ENCODE measurements at regions not wholly inside any gene's neighbourhood (a gene's known extent, or its start where the extent isn't known, plus 50 kb on each side); places are given as distances from the start of the nearest gene placed in this dataset.

DNA sequence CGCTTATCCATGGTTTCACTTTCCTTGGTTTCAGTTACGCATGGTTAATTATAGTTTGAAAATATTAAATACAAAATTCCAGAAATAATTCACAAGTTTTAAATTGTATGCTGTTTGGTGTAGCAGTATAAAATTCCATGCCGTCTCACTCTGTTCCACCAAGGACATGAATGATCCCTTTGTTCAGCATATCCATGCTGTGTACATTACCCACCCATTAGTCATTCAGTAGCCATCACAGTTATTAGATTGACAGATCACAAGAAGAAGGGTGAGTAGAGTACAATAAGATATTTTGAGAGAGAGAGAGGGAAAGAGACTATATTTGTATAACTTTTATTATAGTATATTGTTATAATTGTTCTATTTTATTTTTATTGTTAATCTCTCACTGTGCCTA, 535.5 kb downstream of the SQOR start:
- no peaks in the 10 kb centered on the region for H3K36me3 ChIP-seq (ENCODE audit: control insufficient read depth in 1 of 2, insufficient read depth in 2 of 2, low read length in 1 of 2)
- H3K4me1 ChIP-seq (ENCODE audit: control insufficient read depth in 1 of 2, insufficient read depth in 2 of 2, low read length in 2 of 2): no peaks in the 10 kb centered on the region
- ATAC-seq (ENCODE audit: low FRiP score): no peak
- 89 to 95% methylated on average over 3 of the region's 3 CpGs for WGBS, 2 donors
- H3K27me3 ChIP-seq (ENCODE audit: control insufficient read depth in 1 of 2, insufficient read depth in 2 of 2, low read length in 1 of 2): no peaks in the 10 kb centered on the region
- no peaks in the 10 kb centered on the region for H3K9me3 ChIP-seq (ENCODE audit: control insufficient read depth, low read length)
- H3K27ac ChIP-seq (ENCODE audit: low read depth in 1 of 2, low read length in 2 of 2): no peak overlapping the region
- no peak for DNase-seq
- H3K4me3 ChIP-seq (ENCODE audit: low read length in 2 of 2): no peak overlapping the region
- intact Hi-C loops (cut with DNase I): no loop called here

DNA sequence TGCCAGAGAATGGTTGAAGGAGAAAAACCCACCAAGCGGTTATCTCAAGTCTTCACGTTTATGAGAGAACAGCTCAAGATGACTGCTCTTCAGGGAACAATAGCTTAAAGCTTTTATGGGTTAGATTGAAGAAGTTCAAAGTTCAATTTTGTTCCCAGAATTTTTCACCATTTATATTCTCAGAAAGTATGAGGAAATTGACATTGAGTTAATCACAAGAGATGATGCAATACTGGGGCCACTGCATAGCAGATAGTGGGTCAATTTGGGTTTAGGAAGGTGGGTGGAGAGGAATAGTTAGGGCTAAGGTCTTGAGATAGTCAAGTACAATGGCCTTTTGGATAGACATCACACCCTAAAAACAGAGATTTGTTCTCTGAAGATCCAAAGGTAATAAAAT, 539.3 kb downstream of the SQOR start:
- no peaks in the 10 kb centered on the region for H3K4me1 ChIP-seq (ENCODE audit: control insufficient read depth in 1 of 2, insufficient read depth in 2 of 2, low read length in 2 of 2)
- H3K9me3 ChIP-seq (ENCODE audit: control insufficient read depth, low read length): no peaks in the 10 kb centered on the region
- DNase-seq: no peak
- no peak overlapping the region for H3K4me3 ChIP-seq (ENCODE audit: low read length in 2 of 2)
- no peak overlapping the region for H3K27ac ChIP-seq (ENCODE audit: low read depth in 1 of 2, low read length in 2 of 2)
- 84 to 87% methylated on average over 2 of the region's 2 CpGs for WGBS, 2 donors
- intact Hi-C loops (cut with DNase I): no loop called here
- no peaks in the 10 kb centered on the region for H3K36me3 ChIP-seq (ENCODE audit: control insufficient read depth in 1 of 2, insufficient read depth in 2 of 2, low read length in 1 of 2)
- H3K27me3 ChIP-seq (ENCODE audit: control insufficient read depth in 1 of 2, insufficient read depth in 2 of 2, low read length in 1 of 2): no peaks in the 10 kb centered on the region
- no peak for ATAC-seq (ENCODE audit: low FRiP score)

DNA sequence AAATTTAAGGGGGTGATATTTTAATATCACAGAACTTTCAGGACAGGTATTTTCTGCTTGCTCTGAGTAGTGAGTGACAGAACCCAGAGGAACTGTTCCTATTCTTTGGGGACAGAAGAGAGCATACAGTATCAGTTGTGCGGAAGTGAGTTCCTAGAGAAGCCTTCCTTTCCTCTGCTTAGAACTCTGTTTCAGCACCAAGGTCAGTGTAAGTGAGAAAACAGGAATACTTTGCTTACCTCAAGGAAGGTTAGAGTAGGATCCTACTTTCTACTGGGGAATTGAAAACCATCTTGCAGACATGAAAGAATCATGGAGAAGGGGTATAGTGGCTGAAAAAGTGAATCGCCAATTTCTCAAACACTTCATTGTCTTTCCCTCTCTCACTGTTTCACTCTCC, 542.4 kb downstream of the SQOR start:
- no peaks in the 10 kb centered on the region for H3K27me3 ChIP-seq (ENCODE audit: control insufficient read depth in 1 of 2, insufficient read depth in 2 of 2, low read length in 1 of 2)
- WGBS, 2 donors: 75 to 77% methylated on average over 2 of the region's 2 CpGs

DNA sequence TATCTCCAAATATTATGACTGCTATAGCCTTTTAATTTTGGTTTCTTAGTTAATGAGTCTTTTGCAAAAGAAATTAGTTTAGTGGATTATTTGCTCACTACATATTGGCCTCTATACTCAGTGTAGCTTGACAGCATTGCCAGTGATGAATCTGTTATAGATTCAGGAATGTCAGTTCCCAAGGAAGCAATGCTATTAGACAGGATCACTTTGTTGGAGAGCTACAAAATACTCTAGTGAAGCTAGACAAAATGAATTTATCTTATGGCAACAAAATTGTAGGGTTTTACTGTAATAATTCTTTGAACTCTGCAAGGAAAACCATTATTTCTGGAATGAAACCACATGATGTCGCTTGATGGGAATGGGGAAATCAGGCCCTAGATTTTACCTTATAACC, 543.3 kb downstream of the SQOR start:
- no peak for DNase-seq
- no peak for ATAC-seq (ENCODE audit: low FRiP score)
- H3K9me3 ChIP-seq (ENCODE audit: control insufficient read depth, low read length): peaks cover under 1% of the 10 kb centered on the region
- H3K4me3 ChIP-seq (ENCODE audit: low read length in 2 of 2): no peak overlapping the region
- WGBS, 2 donors: 75 to 89% methylated on average over 1 of the region's 1 CpG
- H3K27me3 ChIP-seq (ENCODE audit: control insufficient read depth in 1 of 2, insufficient read depth in 2 of 2, low read length in 1 of 2): no peaks in the 10 kb centered on the region
- H3K36me3 ChIP-seq (ENCODE audit: control insufficient read depth in 1 of 2, insufficient read depth in 2 of 2, low read length in 1 of 2): no peaks in the 10 kb centered on the region
- no peak overlapping the region for H3K27ac ChIP-seq (ENCODE audit: low read depth in 1 of 2, low read length in 2 of 2)
- intact Hi-C loops (cut with DNase I): no loop called here
- H3K4me1 ChIP-seq (ENCODE audit: control insufficient read depth in 1 of 2, insufficient read depth in 2 of 2, low read length in 2 of 2): no peaks in the 10 kb centered on the region

More for the DNA sequence above, 542.4 kb downstream of the SQOR start:
- no peak for DNase-seq
- no peak for ATAC-seq (ENCODE audit: low FRiP score)
- Histone ChIP-seq H3K4me3 (ENCODE audit: low read length in 2 of 2) (no peak overlapping the region), H3K27ac (ENCODE audit: low read depth in 1 of 2, low read length in 2 of 2) (no peak overlapping the region), H3K36me3 (ENCODE audit: control insufficient read depth in 1 of 2, insufficient read depth in 2 of 2, low read length in 1 of 2) (no peaks in the 10 kb centered on the region), H3K9me3 (ENCODE audit: control insufficient read depth, low read length) (no peaks in the 10 kb centered on the region), H3K4me1 (ENCODE audit: control insufficient read depth in 1 of 2, insufficient read depth in 2 of 2, low read length in 2 of 2) (no peaks in the 10 kb centered on the region)
- intact Hi-C loops (cut with DNase I): no loop called here

DNA sequence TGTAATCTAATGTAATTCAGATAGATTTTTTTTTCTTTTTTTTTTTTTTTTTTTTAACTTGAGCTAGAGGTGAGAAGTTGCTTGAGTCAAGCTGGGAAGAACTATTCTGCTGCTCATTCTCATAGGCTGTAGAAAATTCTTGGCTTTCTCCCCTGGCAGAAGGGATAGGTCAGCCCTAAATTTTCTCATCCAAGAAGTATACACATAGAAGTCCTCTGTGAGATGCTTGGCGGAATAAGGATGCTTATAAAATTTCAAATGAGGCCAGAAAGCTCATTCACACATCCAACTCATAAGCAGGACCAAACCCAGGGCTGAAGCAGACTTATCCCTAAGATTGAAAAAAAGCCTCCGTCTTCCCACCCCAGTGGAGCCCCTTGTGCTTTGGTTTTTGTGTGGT, 572.5 kb downstream of the SQOR start:
- ATAC-seq (ENCODE audit: low FRiP score) (no peak), DNase-seq (no peak)
- Histone ChIP-seq H3K4me3 (ENCODE audit: low read length in 2 of 2) (no peak overlapping the region), H3K4me1 (ENCODE audit: control insufficient read depth in 1 of 2, insufficient read depth in 2 of 2, low read length in 2 of 2) (no peaks in the 10 kb centered on the region), H3K27me3 (ENCODE audit: control insufficient read depth in 1 of 2, insufficient read depth in 2 of 2, low read length in 1 of 2) (no peaks in the 10 kb centered on the region), H3K36me3 (ENCODE audit: control insufficient read depth in 1 of 2, insufficient read depth in 2 of 2, low read length in 1 of 2) (no peaks in the 10 kb centered on the region), H3K27ac (ENCODE audit: low read depth in 1 of 2, low read length in 2 of 2) (no peak overlapping the region), H3K9me3 (ENCODE audit: control insufficient read depth, low read length) (no peaks in the 10 kb centered on the region)
- intact Hi-C loops (cut with DNase I): no loop called here
- WGBS, 2 donors: 78 to 85% methylated on average over 2 of the region's 2 CpGs

DNA sequence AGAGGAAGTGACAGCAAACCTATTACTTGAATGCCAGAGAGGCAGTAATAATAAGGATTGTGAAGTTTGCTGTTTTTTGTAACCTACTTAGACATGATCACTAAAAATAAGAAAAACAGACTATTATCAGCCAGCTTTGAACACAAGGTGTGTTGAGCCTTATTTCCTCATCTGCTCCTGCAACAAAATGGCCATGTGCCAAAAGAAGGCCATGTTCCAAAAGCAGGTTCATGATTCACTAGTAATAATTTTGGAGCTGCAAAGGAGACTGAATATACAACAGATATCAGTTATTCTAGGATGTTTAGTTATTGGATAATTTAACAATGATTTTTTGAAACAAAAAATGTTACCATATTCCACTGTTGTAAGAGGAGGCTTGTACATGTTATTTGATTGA, 578.7 kb downstream of the SQOR start:
- intact Hi-C loops (cut with DNase I): no loop called here

DNA sequence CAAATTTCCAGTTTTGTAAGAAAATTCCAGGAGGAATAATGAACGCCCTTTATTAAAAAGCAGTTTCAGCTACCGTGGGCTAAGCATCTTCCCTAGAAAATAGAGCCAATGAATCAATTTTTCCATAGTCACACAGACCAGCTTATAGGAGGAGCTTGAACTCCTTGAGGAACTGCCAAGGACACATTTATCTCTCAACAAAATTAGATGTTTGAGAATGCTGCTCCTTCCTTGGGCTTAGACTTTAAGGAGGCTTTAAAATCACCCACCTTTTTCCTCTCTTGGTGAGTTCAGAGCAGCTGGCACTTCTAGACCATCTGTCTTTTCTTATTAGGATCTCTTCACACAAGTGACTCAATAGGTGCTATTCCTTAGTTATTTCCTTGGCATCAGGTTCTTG, 588.0 kb downstream of the SQOR start:
- Histone ChIP-seq H3K27me3 (ENCODE audit: control insufficient read depth in 1 of 2, insufficient read depth in 2 of 2, low read length in 1 of 2) (no peaks in the 10 kb centered on the region), H3K4me1 (ENCODE audit: control insufficient read depth in 1 of 2, insufficient read depth in 2 of 2, low read length in 2 of 2) (no peaks in the 10 kb centered on the region), H3K36me3 (ENCODE audit: control insufficient read depth in 1 of 2, insufficient read depth in 2 of 2, low read length in 1 of 2) (no peaks in the 10 kb centered on the region), H3K27ac (ENCODE audit: low read depth in 1 of 2, low read length in 2 of 2) (no peak overlapping the region), H3K9me3 (ENCODE audit: control insufficient read depth, low read length) (no peaks in the 10 kb centered on the region), H3K4me3 (ENCODE audit: low read length in 2 of 2) (no peak overlapping the region)
- intact Hi-C loops (cut with DNase I): no loop called here
- ATAC-seq (ENCODE audit: low FRiP score) (no peak), DNase-seq (no peak)
- 75 to 76% methylated on average over 2 of the region's 2 CpGs for WGBS, 2 donors

More for the DNA sequence above, 578.7 kb downstream of the SQOR start:
- ATAC-seq (ENCODE audit: low FRiP score) (no peak), DNase-seq (no peak)
- H3K27me3 ChIP-seq (ENCODE audit: control insufficient read depth in 1 of 2, insufficient read depth in 2 of 2, low read length in 1 of 2): no peaks in the 10 kb centered on the region
- H3K4me1 ChIP-seq (ENCODE audit: control insufficient read depth in 1 of 2, insufficient read depth in 2 of 2, low read length in 2 of 2): no peaks in the 10 kb centered on the region
- H3K36me3 ChIP-seq (ENCODE audit: control insufficient read depth in 1 of 2, insufficient read depth in 2 of 2, low read length in 1 of 2): no peaks in the 10 kb centered on the region
- no peaks in the 10 kb centered on the region for H3K9me3 ChIP-seq (ENCODE audit: control insufficient read depth, low read length)
- no peak overlapping the region for H3K4me3 ChIP-seq (ENCODE audit: low read length in 2 of 2)
- H3K27ac ChIP-seq (ENCODE audit: low read depth in 1 of 2, low read length in 2 of 2): no peak overlapping the region

DNA sequence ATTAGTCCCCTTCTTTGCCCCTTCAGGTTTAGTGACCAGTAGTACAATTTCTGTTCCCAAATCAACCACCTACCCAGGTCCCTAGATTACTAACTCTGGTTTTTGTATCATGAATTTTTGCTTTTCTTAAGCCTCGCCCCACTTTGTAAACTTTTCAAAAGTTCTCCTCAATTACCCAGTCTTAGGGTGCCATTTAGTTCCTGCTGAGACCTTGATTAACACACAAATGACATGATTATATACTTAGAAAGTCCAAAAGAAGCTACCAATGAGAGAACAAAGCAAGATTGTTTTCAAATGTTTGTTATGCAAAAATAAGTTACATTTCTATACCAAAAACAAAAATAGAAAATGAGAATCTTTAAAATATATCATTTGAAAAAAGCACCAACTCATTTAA, 594.4 kb downstream of the SQOR start:
- H3K27ac ChIP-seq (ENCODE audit: low read depth in 1 of 2, low read length in 2 of 2): no peak overlapping the region
- ATAC-seq (ENCODE audit: low FRiP score) (no peak), DNase-seq (no peak)
- WGBS, 2 donors: 0 to 76% methylated on average over 1 of the region's 1 CpG
- no peaks in the 10 kb centered on the region for H3K36me3 ChIP-seq (ENCODE audit: control insufficient read depth in 1 of 2, insufficient read depth in 2 of 2, low read length in 1 of 2)
- H3K4me3 ChIP-seq (ENCODE audit: low read length in 2 of 2): no peak overlapping the region
- intact Hi-C loops (cut with DNase I): no loop called here
- no peaks in the 10 kb centered on the region for H3K4me1 ChIP-seq (ENCODE audit: control insufficient read depth in 1 of 2, insufficient read depth in 2 of 2, low read length in 2 of 2)
- no peaks in the 10 kb centered on the region for H3K9me3 ChIP-seq (ENCODE audit: control insufficient read depth, low read length)
- H3K27me3 ChIP-seq (ENCODE audit: control insufficient read depth in 1 of 2, insufficient read depth in 2 of 2, low read length in 1 of 2): peaks cover 0 to 3% of the 10 kb centered on the region in 2 donors

DNA sequence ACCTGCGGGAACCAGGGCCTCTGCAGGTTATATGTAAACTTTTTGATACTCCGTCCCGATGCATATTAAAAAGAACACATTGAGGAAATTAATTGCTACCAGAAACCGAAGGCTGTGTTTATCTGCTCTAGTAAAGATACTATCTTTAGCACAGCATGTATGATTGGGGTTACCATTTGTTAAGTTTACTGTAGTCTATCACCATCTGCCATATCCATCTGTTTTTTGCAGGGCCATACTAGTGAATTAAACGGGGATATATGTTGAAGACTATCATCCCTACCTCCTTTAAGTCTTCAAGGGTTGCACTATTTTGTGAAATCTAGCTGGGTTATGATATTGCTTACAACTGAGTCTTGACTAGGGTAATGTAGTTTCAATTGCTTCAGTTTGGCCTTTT, 597.0 kb downstream of the SQOR start:
- Histone ChIP-seq H3K4me3 (ENCODE audit: low read length in 2 of 2) (no peak overlapping the region), H3K27ac (ENCODE audit: low read depth in 1 of 2, low read length in 2 of 2) (no peak overlapping the region), H3K9me3 (ENCODE audit: control insufficient read depth, low read length) (no peaks in the 10 kb centered on the region), H3K27me3 (ENCODE audit: control insufficient read depth in 1 of 2, insufficient read depth in 2 of 2, low read length in 1 of 2) (peaks cover 0 to 3% of the 10 kb centered on the region in 2 donors), H3K4me1 (ENCODE audit: control insufficient read depth in 1 of 2, insufficient read depth in 2 of 2, low read length in 2 of 2) (no peaks in the 10 kb centered on the region), H3K36me3 (ENCODE audit: control insufficient read depth in 1 of 2, insufficient read depth in 2 of 2, low read length in 1 of 2) (no peaks in the 10 kb centered on the region)
- no peak for ATAC-seq (ENCODE audit: low FRiP score)
- WGBS, 2 donors: 74 to 83% methylated on average over 5 of the region's 5 CpGs
- no peak for DNase-seq
- intact Hi-C loops (cut with DNase I): no loop called here

All from aorta (tissue), 5 donors.